Heart left ventricle (tissue), 16 donors: ENCODE measurements at regions not wholly inside any gene's neighbourhood (a gene's known extent, or its start where the extent isn't known, plus 50 kb on each side); places are given as distances from the start of the nearest gene placed in this dataset.
A peak's percentile ranks its signal among the peaks of the same experiment; 100 is the strongest.

ENCODE experiments used
- ATAC-seq, 4 donors: fragments of 200-7000 bp; cut with Tn5 transposase; one replicate each; pipeline ENCODE4 v1.9.1; 2020 to 2022; ENCODE audit warnings: moderate library complexity in 4 of 4, mild to moderate bottlenecking in 3 of 4, moderate number of reproducible peaks in 1 of 4
- DNase-seq, 5 donors: peaks; one replicate each; pipeline ENCODE4 v3.0.0-alpha.2; 2020
- H3K27ac ChIP-seq, 12 donors: fragments of 200-600 bp; sonication (generic) in 4 of 12; one replicate each; pipeline versions ENCODE4 v1.5.0 to v1.8.0; 2016 to 2022; ENCODE audit warnings: mild to moderate bottlenecking in 2 of 12
- H3K27me3 ChIP-seq, 9 donors: fragments of 200-600 bp; sonication (generic) in 2 of 9; one replicate each; pipeline versions ENCODE4 v1.5.1 to v1.8.0; 2016 to 2022; ENCODE audit warnings: mild to moderate bottlenecking in 3 of 9
- H3K36me3 ChIP-seq, 9 donors: fragments of 200-600 bp; sonication (generic) in 2 of 9; one replicate each; pipeline versions ENCODE4 v1.5.0 to v1.8.0; 2018 to 2022; ENCODE audit warnings: mild to moderate bottlenecking in 2 of 9
- H3K4me1 ChIP-seq, 12 donors: fragments of 200-600 bp; sonication (generic) in 4 of 12; one replicate each; pipeline versions ENCODE4 v1.5.0 to v1.8.0; 2016 to 2022; ENCODE audit warnings: mild to moderate bottlenecking in 3 of 12
- H3K4me3 ChIP-seq, 12 donors: fragments of 200-600 bp; sonication (generic) in 4 of 12; one replicate each; pipeline versions ENCODE4 v1.5.0 to v1.8.0; 2017 to 2022; ENCODE audit warnings: mild to moderate bottlenecking in 9 of 12, moderate library complexity in 4 of 12
- H3K9me3 ChIP-seq, 12 donors: fragments of 200-600 bp; sonication (generic) in 4 of 12; one replicate each; pipeline versions ENCODE4 v1.5.0 to v1.8.0; 2016 to 2022; ENCODE audit warnings: mild to moderate bottlenecking in 1 of 12
- POLR2A ChIP-seq, 2 donors: fragments of 450-650 bp; IDR thresholded peaks; one replicate each; pipeline ENCODE4 v1.6.1; 2017; ENCODE audit warnings: antibody characterized with exemption in 2 of 2, mild to moderate bottlenecking in 2 of 2, moderate library complexity in 2 of 2
- WGBS, 4 donors: extraction: QIAGEN DNeasy Blood & Tissue Kit in 2 of 4; methylation state at CpG; one replicate each; pipeline versions ENCODE4 v1.1.5 to v1.1.7; 2013 to 2018; 5-methylcytosine and 5-hydroxymethylcytosine counted together
- intact Hi-C, 10 donors: fragments of 100-400 bp; cut with DNase I; formaldehyde crosslinking; loops; one replicate each; pipeline versions ENCODE4 v1.11.1 to v1.14.2; 2022
- TF ChIP-seq, protein P1 (sequence below), 12 donors: fragments of 200-600 bp; sonication (generic) in 4 of 12; IDR thresholded peaks; one replicate each; pipeline versions ENCODE4 v1.5.0 to v1.8.0; 2018 to 2022; ENCODE audit warnings: antibody characterized with exemption in 12 of 12, mild to moderate bottlenecking in 5 of 12
- donor health status: ischemic (EF 13 %, LVEDD 7.1; RV severe dilation, severe dysfunction).
- donor health status: healthy with polysubstance abuse.
- donor health status: DM: no; HTN: yes; CAD: no.
- donor health status: DM: no; HTN: no; CAD: no.
- donor health status: ischemic (EF 25% LVEDD 6.9; RV normal size, moderate dysfunction).
- donor health status: ischemic (EF 25% LVEDD 5.7; RV mildly dilated, moderate dysfunction).
- donor health status: healthy.
- donor health status: DM: yes; HTN: yes; CAD: no.
- donor health status: ischemic (EF 35%, LVEDD 5.7; RV mildly dilated, moderate dysfunction).
- donor health status: nonischemic (EF 11% LVEDD 7.7; RV severe dilation, severe dysfunction).
- donor health status: DM: yes; HTN: yes; CAD: no.
- donor health status: PGD.
- donor health status: ischemic (EF 29% LVEDD 5.4; RV normal size, mild dysfunction).
- donor health status: nonischemic (EF 23%, LVEDD 6.1; RV moderate dilation, normal function).

DNA sequence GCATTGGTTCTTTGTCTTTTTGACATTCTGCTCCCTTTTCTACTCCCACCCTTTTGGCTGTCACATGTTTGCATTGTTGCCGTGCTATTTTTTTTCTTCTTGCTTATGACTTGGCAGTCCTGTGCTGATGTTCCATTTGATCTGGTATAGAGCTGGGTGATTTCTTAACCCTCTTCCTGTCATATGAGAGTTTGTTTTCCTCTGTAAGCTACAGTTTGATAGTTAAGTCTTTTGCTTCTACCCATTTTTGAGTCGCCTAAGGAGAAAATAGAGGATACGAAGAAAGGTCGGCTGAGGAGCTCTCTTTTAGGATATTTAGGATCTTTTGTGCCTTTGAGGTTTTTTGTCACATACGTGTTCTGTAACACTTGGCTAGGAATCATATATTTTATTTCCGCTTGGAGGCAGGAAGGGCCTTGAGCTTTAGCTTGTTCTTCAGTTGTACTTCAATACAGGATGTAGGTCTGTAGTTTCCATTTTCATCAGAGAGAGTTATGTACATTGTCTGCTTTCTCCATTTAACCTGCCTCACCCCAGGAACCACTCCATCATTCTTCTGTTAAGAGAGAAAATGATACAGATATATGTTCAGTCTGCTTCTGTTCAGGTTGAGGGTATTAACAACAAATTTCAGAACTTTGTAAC, 150.7 kb downstream of the BACH1 start:
- Histone ChIP-seq H3K4me1 (peaks cover 0 to 5% (median 0%) of the 10 kb centered on the region in 12 donors), H3K27me3 (no peaks in the 10 kb centered on the region), H3K4me3 (no peak overlapping the region), H3K27ac (peak overlapping the region in 6 of 12 donors; percentile 2 to 46 (median 31)), H3K36me3 (no peaks in the 10 kb centered on the region), H3K9me3 (peaks cover 0 to 16% (median 3%) of the 10 kb centered on the region in 12 donors)
- no peak for DNase-seq
- peak in 1 of 4 donors; percentile 62 for ATAC-seq
- whole genome bisulfite sequencing, 4 donors: 57 to 71% (median 64%) methylated on average over 6 of the region's 6 CpGs
- TF ChIP-seq, protein P1, sequence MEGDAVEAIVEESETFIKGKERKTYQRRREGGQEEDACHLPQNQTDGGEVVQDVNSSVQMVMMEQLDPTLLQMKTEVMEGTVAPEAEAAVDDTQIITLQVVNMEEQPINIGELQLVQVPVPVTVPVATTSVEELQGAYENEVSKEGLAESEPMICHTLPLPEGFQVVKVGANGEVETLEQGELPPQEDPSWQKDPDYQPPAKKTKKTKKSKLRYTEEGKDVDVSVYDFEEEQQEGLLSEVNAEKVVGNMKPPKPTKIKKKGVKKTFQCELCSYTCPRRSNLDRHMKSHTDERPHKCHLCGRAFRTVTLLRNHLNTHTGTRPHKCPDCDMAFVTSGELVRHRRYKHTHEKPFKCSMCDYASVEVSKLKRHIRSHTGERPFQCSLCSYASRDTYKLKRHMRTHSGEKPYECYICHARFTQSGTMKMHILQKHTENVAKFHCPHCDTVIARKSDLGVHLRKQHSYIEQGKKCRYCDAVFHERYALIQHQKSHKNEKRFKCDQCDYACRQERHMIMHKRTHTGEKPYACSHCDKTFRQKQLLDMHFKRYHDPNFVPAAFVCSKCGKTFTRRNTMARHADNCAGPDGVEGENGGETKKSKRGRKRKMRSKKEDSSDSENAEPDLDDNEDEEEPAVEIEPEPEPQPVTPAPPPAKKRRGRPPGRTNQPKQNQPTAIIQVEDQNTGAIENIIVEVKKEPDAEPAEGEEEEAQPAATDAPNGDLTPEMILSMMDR (IDR thresholded peaks at IDR 0.05): no peak
- no peak for TF ChIP-seq POLR2A (IDR thresholded peaks at IDR 0.05)
- intact Hi-C loops: no loop called here

DNA sequence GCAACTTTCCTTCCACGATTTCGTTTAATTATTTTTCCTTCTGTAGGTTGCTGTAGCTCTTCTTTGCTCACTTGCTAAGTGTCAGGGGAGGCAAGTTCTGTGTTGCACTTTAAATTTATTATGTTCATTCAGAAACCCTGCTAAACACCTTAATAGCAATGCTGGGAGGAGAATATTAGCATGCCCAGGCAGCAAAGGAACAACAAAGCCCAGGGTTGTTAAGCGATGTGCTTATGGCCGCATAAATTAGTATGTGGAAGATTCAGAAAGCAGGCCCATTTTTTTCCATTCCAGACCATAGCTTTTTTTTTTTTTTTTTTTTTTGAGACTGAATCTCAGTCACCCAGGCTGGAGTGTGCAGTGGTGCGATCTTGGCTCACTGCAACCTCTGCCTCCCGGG, 151.3 kb downstream of the BACH1 start:
- DNase-seq (no peak), ATAC-seq (no peak)
- no peaks in the 10 kb centered on the region for H3K27me3 ChIP-seq
- peaks cover 0 to 5% (median 0%) of the 10 kb centered on the region in 12 donors for H3K4me1 ChIP-seq
- peak overlapping the region in 6 of 12 donors; percentile 2 to 46 (median 28) for H3K27ac ChIP-seq
- intact Hi-C loops: no loop called here
- H3K9me3 ChIP-seq: peaks cover 0 to 16% (median 3%) of the 10 kb centered on the region in 12 donors
- TF ChIP-seq, protein P1 (IDR thresholded peaks at IDR 0.05): no peak
- no peak for TF ChIP-seq POLR2A (IDR thresholded peaks at IDR 0.05)
- H3K4me3 ChIP-seq: no peak overlapping the region
- WGBS, 4 donors: 75 to 83% (median 82%) methylated on average over 6 of the region's 6 CpGs
- H3K36me3 ChIP-seq: no peaks in the 10 kb centered on the region

DNA sequence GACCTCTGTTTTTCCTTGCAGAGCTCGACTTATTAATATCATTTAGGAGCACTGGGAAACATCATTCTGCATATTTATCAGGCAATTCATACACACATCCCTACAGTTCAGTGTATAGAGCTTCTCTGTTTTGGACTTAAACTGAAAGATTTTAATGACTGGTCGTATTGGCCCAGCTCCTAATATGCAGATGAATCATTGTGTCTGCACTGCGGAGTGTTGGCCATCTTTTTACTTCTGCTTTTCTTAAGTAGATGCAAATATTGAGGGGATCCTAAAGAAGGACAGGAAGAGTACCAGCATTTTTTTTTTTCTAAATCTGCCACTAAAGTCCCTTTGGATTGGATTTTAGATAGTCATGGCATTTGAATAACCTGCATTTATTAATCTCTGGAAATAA, 154.8 kb downstream of the BACH1 start:
- no peak for DNase-seq
- no peaks in the 10 kb centered on the region for H3K27me3 ChIP-seq
- WGBS, 4 donors: 86 to 91% (median 90%) methylated on average over 3 of the region's 3 CpGs

DNA sequence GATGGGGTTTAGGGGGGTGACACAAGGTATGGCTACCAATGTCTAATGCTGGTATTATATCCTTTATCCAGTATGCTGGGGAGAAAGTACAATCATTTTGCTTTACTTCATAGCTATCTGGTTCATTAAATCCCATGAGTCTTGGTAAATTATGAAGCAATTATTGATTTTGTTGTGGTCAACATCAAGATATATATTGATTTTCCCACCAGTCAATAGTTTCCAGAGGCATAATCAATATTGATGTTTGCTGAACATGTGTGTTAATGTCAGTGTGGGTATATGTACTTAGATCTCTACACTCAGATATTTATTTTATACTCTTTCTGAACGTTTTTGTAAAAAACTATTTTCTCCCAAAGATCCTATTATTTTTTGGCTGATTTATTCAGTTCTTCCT, 155.5 kb downstream of the BACH1 start:
- H3K4me1 ChIP-seq: peaks cover 0 to 5% (median 0%) of the 10 kb centered on the region in 12 donors
- no peaks in the 10 kb centered on the region for H3K36me3 ChIP-seq
- H3K27ac ChIP-seq: no peak overlapping the region
- no peak for DNase-seq
- H3K27me3 ChIP-seq: no peaks in the 10 kb centered on the region
- H3K4me3 ChIP-seq: no peak overlapping the region
- 63 to 74% (median 65%) methylated on average over 1 of the region's 1 CpG for WGBS, 4 donors
- H3K9me3 ChIP-seq: peaks cover 0 to 6% (median 0%) of the 10 kb centered on the region in 12 donors
- intact Hi-C loops: no loop called here
- no peak for ATAC-seq
- TF ChIP-seq, protein P1 (IDR thresholded peaks at IDR 0.05): no peak
- no peak for TF ChIP-seq POLR2A (IDR thresholded peaks at IDR 0.05)

More for the DNA sequence above, 154.8 kb downstream of the BACH1 start:
- Histone ChIP-seq H3K36me3 (no peaks in the 10 kb centered on the region), H3K27ac (no peak overlapping the region), H3K4me3 (no peak overlapping the region), H3K9me3 (peaks cover 0 to 11% (median 1%) of the 10 kb centered on the region in 12 donors), H3K4me1 (peaks cover 0 to 5% (median 0%) of the 10 kb centered on the region in 12 donors)
- TF ChIP-seq, protein P1 (IDR thresholded peaks at IDR 0.05): no peak
- no peak for TF ChIP-seq POLR2A (IDR thresholded peaks at IDR 0.05)
- ATAC-seq: no peak
- intact Hi-C loops: no loop called here
